GM20000 (cell line): ENCODE measurements at regions not wholly inside any gene's neighbourhood (a gene's known extent, or its start where the extent isn't known, plus 50 kb on each side); places are given as distances from the start of the nearest gene placed in this dataset.
A peak's percentile ranks its signal among the peaks of the same experiment; 100 is the strongest.
"Not testable (repeated sequence)": the region's sequence is repeated elsewhere in the genome, so short reads cannot be mapped to it uniquely, and the experiment has no call there.

Experiments used
- DNase-seq: peaks from one replicate; pipeline ENCODE4 v3.0.0; 2012; ENCODE audit warnings: low spot score
- CTCF ChIP-seq: IDR thresholded peaks from 2 replicates; pipeline ENCODE4 v1.5.1; 2012; ENCODE audit warnings: mild to moderate bottlenecking, control low read depth; ENCODE audit errors: extremely low read depth, missing control alignments

DNA sequence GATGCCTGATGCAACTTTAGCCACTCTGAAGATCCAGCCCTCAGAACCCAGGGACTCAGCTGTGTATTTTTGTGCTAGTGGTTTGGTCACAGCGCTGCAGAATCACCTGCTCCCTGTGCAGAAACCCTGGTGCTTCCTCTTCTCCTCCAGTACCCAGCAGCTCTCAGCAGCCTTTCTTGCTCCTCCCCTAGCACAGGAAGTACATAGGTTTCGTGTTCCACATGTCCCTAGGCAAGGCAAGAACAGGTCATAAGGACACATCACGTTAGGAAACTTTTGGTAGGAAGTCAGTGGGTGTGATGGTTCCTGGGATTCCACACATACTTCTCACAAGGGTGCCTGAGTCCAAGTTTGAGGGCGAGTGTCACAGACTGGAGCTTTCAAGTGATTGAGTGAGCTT is 167.9 kb upstream of the PRSS1 start:
- peak; percentile 61 for DNase-seq
- TF ChIP-seq CTCF: no peak

DNA sequence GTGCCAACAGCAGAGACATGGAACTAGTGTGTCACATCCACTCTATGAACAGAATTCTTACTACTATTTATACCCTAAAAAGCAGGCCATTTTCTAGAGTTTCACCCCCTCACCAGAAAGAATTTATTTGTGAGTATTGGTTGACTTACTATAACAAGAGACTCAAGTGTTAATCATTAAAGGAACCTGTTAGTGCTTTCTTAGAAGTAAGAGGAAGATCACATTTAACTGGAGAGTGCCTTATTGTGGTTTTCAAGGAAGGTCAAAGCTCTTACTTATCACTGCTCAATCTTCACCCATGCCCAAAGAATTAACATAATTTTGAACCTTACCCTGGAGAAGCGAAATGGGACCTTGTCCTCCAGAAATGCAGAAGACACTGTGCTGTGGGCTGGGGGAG is 169.3 kb upstream of the PRSS1 start:
- peak; percentile 49 for DNase-seq
- TF ChIP-seq CTCF: no peak

DNA sequence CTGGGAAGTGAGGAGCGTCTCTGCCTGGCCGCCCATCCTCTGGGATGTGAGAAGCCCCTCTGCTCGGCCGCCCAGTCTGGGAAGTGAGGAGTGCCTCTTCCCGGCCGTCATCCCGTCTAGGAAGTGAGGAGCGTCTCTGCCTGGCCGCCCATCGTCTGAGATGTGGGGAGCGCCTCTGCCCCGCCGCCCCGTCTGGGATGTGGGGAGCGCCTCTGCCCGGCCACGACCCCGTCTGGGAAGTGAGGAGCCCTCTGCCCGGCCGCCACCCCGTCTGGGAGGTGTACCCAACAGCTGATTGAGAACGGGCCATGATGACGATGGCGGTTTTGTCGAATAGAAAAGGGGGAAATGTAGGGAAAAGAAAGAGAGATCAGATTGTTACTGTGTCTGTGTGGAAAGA is 173.9 kb upstream of the PRSS1 start:
- not testable (repeated sequence) for DNase-seq

DNA sequence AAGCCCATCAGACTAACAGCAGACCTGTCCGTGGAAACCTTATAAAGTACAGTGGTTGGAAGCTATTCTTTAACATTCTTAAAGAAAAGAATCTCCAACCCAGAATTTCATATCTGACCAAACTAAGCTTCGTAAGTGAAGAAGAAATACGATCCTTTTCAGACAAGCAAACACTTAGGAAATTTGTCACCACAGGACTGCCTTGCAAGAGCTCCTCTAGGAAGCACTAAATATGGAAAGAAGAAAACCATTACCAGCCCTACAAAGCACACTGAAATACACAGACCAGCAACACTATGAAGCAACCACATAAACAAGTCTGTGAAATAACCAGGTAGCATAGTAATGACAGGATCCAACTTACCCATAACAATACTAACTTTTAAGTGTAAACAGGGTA is 177.7 kb upstream of the PRSS1 start:
- no peak for TF ChIP-seq CTCF

GRCh38 chr7:142569851-142570250 is 179.4 kb upstream of the PRSS1 start:
- TF ChIP-seq CTCF: no peak
- DNase-seq: no peak

More for the DNA sequence above, 177.7 kb upstream of the PRSS1 start:
- DNase-seq: no peak

DNA sequence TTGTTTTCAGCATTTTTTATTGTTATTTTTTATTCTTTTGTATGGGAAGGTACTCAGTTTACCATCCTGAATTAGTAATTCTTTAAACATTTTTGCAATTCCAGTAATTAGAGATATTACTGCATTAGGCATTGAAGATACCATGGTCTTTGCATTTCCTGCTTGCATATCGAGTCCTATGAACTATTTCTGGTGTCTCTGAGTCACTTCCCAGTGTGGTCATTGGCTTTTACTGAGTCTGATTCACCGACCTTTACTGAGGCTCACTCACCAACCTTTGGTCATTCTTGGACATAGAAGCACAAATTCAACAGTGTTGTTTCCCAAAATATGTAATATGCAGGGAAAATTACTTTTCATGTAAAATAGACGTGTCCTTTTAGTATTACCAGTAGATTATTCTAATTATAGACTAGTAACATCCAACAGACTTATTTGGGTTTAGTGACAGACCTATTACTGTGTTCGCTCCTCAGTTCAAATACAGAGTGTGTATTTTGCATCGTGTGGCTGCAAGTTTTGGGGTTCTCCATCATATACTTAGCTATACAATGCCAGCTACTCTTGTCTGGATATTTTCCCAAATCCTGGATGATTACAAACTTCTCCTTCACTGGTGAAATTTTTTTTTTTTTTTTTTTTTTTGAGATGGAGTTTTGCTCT is 180.7 kb upstream of the PRSS1 start:
- TF ChIP-seq CTCF: no peak
- no peak for DNase-seq

DNA sequence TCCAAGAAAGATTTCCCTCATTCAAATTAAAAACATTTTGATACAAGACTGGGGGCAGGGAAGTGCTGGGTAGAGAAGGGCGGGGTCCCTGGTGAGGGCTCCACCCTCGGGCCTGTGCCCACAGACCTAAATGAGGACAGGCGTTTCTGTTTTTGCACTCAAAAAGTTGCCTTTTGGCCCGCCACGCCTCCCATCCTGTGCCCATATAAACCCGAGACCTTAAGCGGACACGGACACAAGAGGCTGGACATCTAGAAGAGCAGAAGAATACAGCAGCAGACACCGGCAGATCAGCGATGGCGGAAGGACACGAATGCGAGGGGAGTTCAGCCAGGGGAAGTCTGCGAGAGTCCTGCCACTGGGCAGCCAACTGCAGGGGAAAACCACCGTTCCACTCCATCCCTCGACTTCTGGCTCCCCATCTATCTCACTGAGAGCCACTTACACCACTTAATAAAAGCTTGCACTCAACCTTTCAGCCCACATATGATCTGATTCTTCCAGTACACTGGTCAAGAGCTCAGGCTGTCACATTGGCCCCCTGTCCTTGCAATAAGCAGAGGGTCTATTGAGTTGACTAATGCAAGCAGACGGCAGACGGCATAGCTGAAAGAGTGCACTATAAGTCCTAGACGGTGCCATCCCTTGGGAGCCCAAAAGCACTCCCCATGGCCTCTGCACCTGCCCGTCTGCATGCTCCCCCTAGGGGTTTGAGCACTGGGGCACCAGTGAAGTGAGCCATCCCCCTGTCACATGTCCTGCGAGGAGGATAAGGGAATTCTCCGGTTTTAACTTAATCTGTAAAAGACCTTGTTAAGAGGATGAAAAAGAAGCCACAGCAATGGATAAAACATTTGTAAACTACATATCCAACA is 181.8 kb upstream of the PRSS1 start:
- TF ChIP-seq CTCF: no peak
- no peak for DNase-seq
